Glutamatergic neuron (in vitro differentiated cells): ENCODE measurements at regions not wholly inside any gene's neighbourhood (a gene's known extent, or its start where the extent isn't known, plus 50 kb on each side); places are given as distances from the start of the nearest gene placed in this dataset.

ENCODE experiments used
- DNase-seq: peaks from one replicate; pipeline ENCODE4 v3.0.0; 2022
- H3K27ac Mint-ChIP-seq: one replicate; pipeline ENCODE4 v1.8.0; 2020; ENCODE audit warnings: mild to moderate bottlenecking, mixed read lengths, inconsistent platforms; ENCODE audit not compliant: unreplicated experiment
- H3K27me3 Mint-ChIP-seq: one replicate; pipeline ENCODE4 v1.8.0; 2020; ENCODE audit warnings: mild to moderate bottlenecking, moderate library complexity, mixed read lengths, inconsistent platforms; ENCODE audit not compliant: unreplicated experiment
- H3K36me3 Mint-ChIP-seq: one replicate; pipeline ENCODE4 v1.8.0; 2020; ENCODE audit warnings: mild to moderate bottlenecking, mixed read lengths, inconsistent platforms; ENCODE audit not compliant: unreplicated experiment
- H3K4me1 Mint-ChIP-seq: one replicate; pipeline ENCODE4 v1.8.0; 2020; ENCODE audit warnings: mild to moderate bottlenecking, low read depth, mixed read lengths, inconsistent platforms; ENCODE audit not compliant: unreplicated experiment
- H3K4me3 Mint-ChIP-seq: one replicate; pipeline ENCODE4 v1.8.0; 2020; ENCODE audit warnings: mild to moderate bottlenecking, mixed read lengths, inconsistent platforms; ENCODE audit not compliant: unreplicated experiment
- H3K9me3 Mint-ChIP-seq: one replicate; pipeline ENCODE4 v1.8.0; 2020; ENCODE audit warnings: mild to moderate bottlenecking, moderate library complexity, mixed read lengths, inconsistent platforms; ENCODE audit not compliant: unreplicated experiment
- TF ChIP-seq, protein P1 (sequence below): fragments of 200-600 bp; sonication (generic); IDR thresholded peaks from one replicate; pipeline ENCODE4 v1.5.0; 2021; ENCODE audit not compliant: partially characterized antibody, unreplicated experiment

- peaks cover 6% of the 10 kb centered on the region for H3K36me3 Mint-ChIP-seq
- H3K9me3 Mint-ChIP-seq: peaks cover 5% of the 10 kb centered on the region
- no peak for DNase-seq
- H3K27ac Mint-ChIP-seq: no peak overlapping the region
- no peaks in the 10 kb centered on the region for H3K27me3 Mint-ChIP-seq
- H3K4me3 Mint-ChIP-seq: no peak overlapping the region
- H3K4me1 Mint-ChIP-seq: peaks cover 5% of the 10 kb centered on the region
- TF ChIP-seq, protein P1, sequence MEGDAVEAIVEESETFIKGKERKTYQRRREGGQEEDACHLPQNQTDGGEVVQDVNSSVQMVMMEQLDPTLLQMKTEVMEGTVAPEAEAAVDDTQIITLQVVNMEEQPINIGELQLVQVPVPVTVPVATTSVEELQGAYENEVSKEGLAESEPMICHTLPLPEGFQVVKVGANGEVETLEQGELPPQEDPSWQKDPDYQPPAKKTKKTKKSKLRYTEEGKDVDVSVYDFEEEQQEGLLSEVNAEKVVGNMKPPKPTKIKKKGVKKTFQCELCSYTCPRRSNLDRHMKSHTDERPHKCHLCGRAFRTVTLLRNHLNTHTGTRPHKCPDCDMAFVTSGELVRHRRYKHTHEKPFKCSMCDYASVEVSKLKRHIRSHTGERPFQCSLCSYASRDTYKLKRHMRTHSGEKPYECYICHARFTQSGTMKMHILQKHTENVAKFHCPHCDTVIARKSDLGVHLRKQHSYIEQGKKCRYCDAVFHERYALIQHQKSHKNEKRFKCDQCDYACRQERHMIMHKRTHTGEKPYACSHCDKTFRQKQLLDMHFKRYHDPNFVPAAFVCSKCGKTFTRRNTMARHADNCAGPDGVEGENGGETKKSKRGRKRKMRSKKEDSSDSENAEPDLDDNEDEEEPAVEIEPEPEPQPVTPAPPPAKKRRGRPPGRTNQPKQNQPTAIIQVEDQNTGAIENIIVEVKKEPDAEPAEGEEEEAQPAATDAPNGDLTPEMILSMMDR: no peak
Observed at GRCh38 chr16:9236319-9236718, 144.9 kb downstream of the HAPSTR1 start.

DNA sequence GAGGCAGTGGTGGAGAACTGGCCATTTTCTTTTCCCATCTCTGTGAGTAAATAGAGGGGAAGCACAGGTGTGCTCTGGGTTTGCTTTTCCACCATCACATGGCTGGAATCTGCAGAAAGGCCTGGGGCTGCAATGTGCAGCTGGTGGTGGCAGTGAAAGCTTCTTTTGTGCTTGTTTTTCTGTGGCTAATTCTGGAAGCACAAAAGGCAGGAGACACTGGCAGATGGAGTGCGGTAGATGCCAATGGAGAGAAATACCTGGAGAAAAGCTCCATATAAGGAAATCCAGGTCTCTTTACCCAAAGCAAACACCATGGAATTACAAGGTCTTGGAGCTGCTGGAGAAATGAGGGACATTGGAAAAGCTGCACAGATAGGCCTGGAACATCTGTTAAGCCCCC is 146.9 kb downstream of the HAPSTR1 start:
- Mint-ChIP-seq H3K36me3 (peaks cover 6% of the 10 kb centered on the region), H3K9me3 (peaks cover 4% of the 10 kb centered on the region), H3K27ac (no peak overlapping the region), H3K4me3 (no peak overlapping the region), H3K4me1 (no peaks in the 10 kb centered on the region), H3K27me3 (no peaks in the 10 kb centered on the region)
- TF ChIP-seq, protein P1: no peak
- DNase-seq: no peak

GRCh38 chr16:9241177-9241576 is 149.7 kb downstream of the HAPSTR1 start:
- no peak for DNase-seq
- Mint-ChIP-seq H3K27ac (no peak overlapping the region), H3K9me3 (peaks cover 2% of the 10 kb centered on the region), H3K36me3 (peaks cover 6% of the 10 kb centered on the region), H3K27me3 (no peaks in the 10 kb centered on the region), H3K4me3 (no peak overlapping the region), H3K4me1 (no peaks in the 10 kb centered on the region)
- TF ChIP-seq, protein P1: no peak

- H3K27ac Mint-ChIP-seq: no peak overlapping the region
- DNase-seq: no peak
- no peak overlapping the region for H3K4me3 Mint-ChIP-seq
- H3K9me3 Mint-ChIP-seq: no peaks in the 10 kb centered on the region
- no peaks in the 10 kb centered on the region for H3K27me3 Mint-ChIP-seq
- no peaks in the 10 kb centered on the region for H3K36me3 Mint-ChIP-seq
- H3K4me1 Mint-ChIP-seq: no peaks in the 10 kb centered on the region
- TF ChIP-seq, protein P1: no peak
Observed at GRCh38 chr16:9248162-9248561, 156.7 kb downstream of the HAPSTR1 start.

GRCh38 chr16:9249534-9249933 is 158.1 kb downstream of the HAPSTR1 start:
- Mint-ChIP-seq H3K4me3 (no peak overlapping the region), H3K36me3 (no peaks in the 10 kb centered on the region), H3K9me3 (no peaks in the 10 kb centered on the region), H3K4me1 (no peaks in the 10 kb centered on the region), H3K27ac (no peak overlapping the region), H3K27me3 (no peaks in the 10 kb centered on the region)
- TF ChIP-seq, protein P1: no peak
- DNase-seq: no peak
